ENCODE measurements at regions not wholly inside any gene's neighbourhood (a gene's known extent, or its start where the extent isn't known, plus 50 kb on each side); places are given as distances from the start of the nearest gene placed in this dataset.

DNA sequence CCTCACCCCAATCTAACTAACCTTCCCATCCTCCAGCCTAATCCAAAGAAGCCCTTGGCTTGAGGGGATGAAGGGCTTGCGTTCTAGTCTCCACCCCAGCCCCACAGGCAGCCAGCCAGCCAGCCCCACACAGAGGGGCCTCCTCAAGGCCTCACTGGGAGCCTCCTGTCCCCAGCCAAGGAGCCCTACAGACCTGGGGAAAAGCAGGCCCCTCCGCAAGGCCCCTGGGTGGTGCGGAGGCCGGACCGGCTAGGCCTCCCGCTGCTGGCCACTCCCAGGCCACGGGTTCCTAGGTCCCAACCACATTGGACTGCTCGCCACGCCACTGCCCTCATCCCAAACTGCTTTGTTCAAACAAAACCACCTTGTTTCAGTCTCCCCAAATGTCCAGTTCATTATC is 78.0 kb downstream of the ZIC5 start:
- TF ChIP-seq, protein P1, sequence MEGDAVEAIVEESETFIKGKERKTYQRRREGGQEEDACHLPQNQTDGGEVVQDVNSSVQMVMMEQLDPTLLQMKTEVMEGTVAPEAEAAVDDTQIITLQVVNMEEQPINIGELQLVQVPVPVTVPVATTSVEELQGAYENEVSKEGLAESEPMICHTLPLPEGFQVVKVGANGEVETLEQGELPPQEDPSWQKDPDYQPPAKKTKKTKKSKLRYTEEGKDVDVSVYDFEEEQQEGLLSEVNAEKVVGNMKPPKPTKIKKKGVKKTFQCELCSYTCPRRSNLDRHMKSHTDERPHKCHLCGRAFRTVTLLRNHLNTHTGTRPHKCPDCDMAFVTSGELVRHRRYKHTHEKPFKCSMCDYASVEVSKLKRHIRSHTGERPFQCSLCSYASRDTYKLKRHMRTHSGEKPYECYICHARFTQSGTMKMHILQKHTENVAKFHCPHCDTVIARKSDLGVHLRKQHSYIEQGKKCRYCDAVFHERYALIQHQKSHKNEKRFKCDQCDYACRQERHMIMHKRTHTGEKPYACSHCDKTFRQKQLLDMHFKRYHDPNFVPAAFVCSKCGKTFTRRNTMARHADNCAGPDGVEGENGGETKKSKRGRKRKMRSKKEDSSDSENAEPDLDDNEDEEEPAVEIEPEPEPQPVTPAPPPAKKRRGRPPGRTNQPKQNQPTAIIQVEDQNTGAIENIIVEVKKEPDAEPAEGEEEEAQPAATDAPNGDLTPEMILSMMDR (conservative IDR thresholded peaks at IDR 0.05) = no peak
- TF ChIP-seq EZH2 (IDR thresholded peaks at IDR 0.05; ENCODE audit: low read depth) = no peak
